Liver (tissue), 8 donors: ENCODE measurements at regions not wholly inside any gene's neighbourhood (a gene's known extent, or its start where the extent isn't known, plus 50 kb on each side); places are given as distances from the start of the nearest gene placed in this dataset.

Experiments used
- DNase-seq: peaks from one replicate; pipeline ENCODE4 v3.0.0-alpha.2; 2017; ENCODE audit warnings: low spot score
- H3K27ac ChIP-seq, 2 donors: one replicate each; pipeline ENCODE4 v1.7.0; 2013; ENCODE audit warnings: inconsistent platforms in 2 of 2, low read length in 2 of 2, control low read depth in 1 of 2, low read depth in 1 of 2, mild to moderate bottlenecking in 1 of 2
- H3K27me3 ChIP-seq, 4 donors: one replicate each; pipeline versions ENCODE4 v1.6.1 to v1.7.0; 2013; ENCODE audit warnings: low read length in 3 of 4, inconsistent platforms in 1 of 4, mild to moderate bottlenecking in 1 of 4, moderate library complexity in 1 of 4; ENCODE audit not compliant: control insufficient read depth in 4 of 4, insufficient read depth in 4 of 4
- H3K36me3 ChIP-seq, 4 donors: one replicate each; pipeline versions ENCODE4 v1.6.1 to v1.7.0; 2013; ENCODE audit warnings: low read length in 3 of 4, mild to moderate bottlenecking in 3 of 4, low read depth in 1 of 4, moderate library complexity in 1 of 4; ENCODE audit not compliant: control insufficient read depth in 4 of 4, insufficient read depth in 3 of 4
- H3K4me1 ChIP-seq, 4 donors: one replicate each; pipeline versions ENCODE4 v1.6.1 to v1.7.0; 2013; ENCODE audit warnings: low read length in 3 of 4, mild to moderate bottlenecking in 3 of 4, moderate library complexity in 1 of 4; ENCODE audit not compliant: control insufficient read depth in 4 of 4, insufficient read depth in 4 of 4
- H3K4me3 ChIP-seq, 3 donors: one replicate each; pipeline versions ENCODE4 v1.6.1 to v1.7.0; 2013; ENCODE audit warnings: low read length in 3 of 3, control low read depth in 1 of 3, low read depth in 1 of 3, mild to moderate bottlenecking in 1 of 3
- H3K9ac ChIP-seq, 2 donors: one replicate each; pipeline ENCODE4 v1.7.0; 2013; ENCODE audit warnings: low read length in 2 of 2, mild to moderate bottlenecking in 2 of 2, moderate library complexity in 2 of 2, control low read depth in 1 of 2, low read depth in 1 of 2
- H3K9me3 ChIP-seq, 4 donors: one replicate each; pipeline versions ENCODE4 v1.6.1 to v1.7.0; 2013; ENCODE audit warnings: low read length in 3 of 4; ENCODE audit not compliant: control insufficient read depth in 4 of 4
- ATF3 ChIP-seq: IDR thresholded peaks from 2 replicates; pipeline ENCODE4 v1.6.1; 2016; ENCODE audit warnings: antibody characterized with exemption
- CTCF ChIP-seq: fragments of 150-350 bp; IDR thresholded peaks from 2 replicates; pipeline ENCODE4 v1.5.1; 2017; ENCODE audit warnings: improper control_type of control experiment, low read depth, low read length; ENCODE audit not compliant: missing input control
- EGR1 ChIP-seq, 2 donors: IDR thresholded peaks; 2 replicates each; pipeline ENCODE4 v1.6.1; 2016 to 2018; ENCODE audit warnings: antibody characterized with exemption in 2 of 2, low read depth in 2 of 2
- FOXA1 ChIP-seq: IDR thresholded peaks from 2 replicates; pipeline ENCODE4 v1.6.1; 2016; ENCODE audit warnings: antibody characterized with exemption
- FOXA2 ChIP-seq: IDR thresholded peaks from 2 replicates; pipeline ENCODE4 v1.6.1; 2016; ENCODE audit warnings: antibody characterized with exemption
- GABPA ChIP-seq, 2 donors: IDR thresholded peaks in 1 of 2; conservative IDR thresholded peaks in 1 of 2; 2 replicates each; pipeline ENCODE4 v1.6.1; 2016; ENCODE audit warnings: antibody characterized with exemption in 2 of 2, mild to moderate bottlenecking in 1 of 2, moderate library complexity in 1 of 2
- HNF4A ChIP-seq, 2 donors: conservative IDR thresholded peaks; 2 replicates each; pipeline ENCODE4 v1.6.1; 2016; ENCODE audit warnings: antibody characterized with exemption in 2 of 2, mild to moderate bottlenecking in 2 of 2
- HNF4G ChIP-seq: IDR thresholded peaks from 2 replicates; pipeline ENCODE4 v1.6.1; 2016; ENCODE audit warnings: antibody characterized with exemption
- JUND ChIP-seq, 2 donors: IDR thresholded peaks; 2 replicates each; pipeline ENCODE4 v1.6.1; 2016; ENCODE audit warnings: antibody characterized with exemption in 2 of 2
- MAX ChIP-seq: IDR thresholded peaks from 2 replicates; pipeline ENCODE4 v1.6.1; 2016; ENCODE audit warnings: antibody characterized with exemption
- NR2F2 ChIP-seq: IDR thresholded peaks from 2 replicates; pipeline ENCODE4 v1.6.1; 2016; ENCODE audit warnings: antibody characterized with exemption
- RAD21 ChIP-seq, 2 donors: IDR thresholded peaks; 2 replicates each; pipeline ENCODE4 v1.6.1; 2016; ENCODE audit warnings: antibody characterized with exemption in 2 of 2, mild to moderate bottlenecking in 2 of 2
- REST ChIP-seq: IDR thresholded peaks from 2 replicates; pipeline ENCODE4 v1.6.1; 2016; ENCODE audit warnings: antibody characterized with exemption, mild to moderate bottlenecking
- RXRA ChIP-seq, 2 donors: IDR thresholded peaks; 2 replicates each; pipeline ENCODE4 v1.6.1; 2017 to 2018; ENCODE audit warnings: antibody characterized with exemption in 2 of 2, mild to moderate bottlenecking in 1 of 2
- SP1 ChIP-seq: IDR thresholded peaks from 2 replicates; pipeline ENCODE4 v1.6.1; 2018; ENCODE audit warnings: antibody characterized with exemption, mild to moderate bottlenecking
- TAF1 ChIP-seq: conservative IDR thresholded peaks from 2 replicates; pipeline ENCODE4 v1.6.1; 2016; ENCODE audit warnings: antibody characterized with exemption, mild to moderate bottlenecking
- YY1 ChIP-seq: IDR thresholded peaks from 2 replicates; pipeline ENCODE4 v1.6.1; 2016; ENCODE audit warnings: antibody characterized with exemption, mild to moderate bottlenecking
- ZBTB33 ChIP-seq: IDR thresholded peaks from 2 replicates; pipeline ENCODE4 v1.6.1; 2016; ENCODE audit warnings: antibody characterized with exemption
- WGBS: extraction: QIAGEN DNeasy Blood & Tissue Kit; methylation state at CpG from one replicate; pipeline ENCODE4 v1.1.7; 2013; 5-methylcytosine and 5-hydroxymethylcytosine counted together
- donor health status: healthy.
- donor health status: healthy.
- donor health status: healthy.
- donor health status: healthy.
- donor health status: healthy.

GRCh38 chr1:56310945-56311344, 268.4 kb downstream of the PLPP3 start:
- no peaks in the 10 kb centered on the region for H3K36me3 ChIP-seq
- no peaks in the 10 kb centered on the region for H3K27me3 ChIP-seq
- no peaks in the 10 kb centered on the region for H3K4me1 ChIP-seq
- peaks cover 0 to 2% (median under 1%) of the 10 kb centered on the region in 4 donors for H3K9me3 ChIP-seq
- no peak overlapping the region for H3K4me3 ChIP-seq
- DNase-seq, result no peak
- H3K9ac ChIP-seq, result no peak overlapping the region
- no peak overlapping the region for H3K27ac ChIP-seq
- TF ChIP-seq HNF4G, result no peak
- TF ChIP-seq FOXA1, result no peak
- no peak for TF ChIP-seq TAF1
- TF ChIP-seq EGR1 (IDR thresholded peaks at IDR 0.05; ENCODE audit: low read depth in 2 of 2), result no peak
- TF ChIP-seq CTCF, result no peak
- TF ChIP-seq HNF4A (conservative IDR thresholded peaks at IDR 0.05), result no peak
- TF ChIP-seq ZBTB33, result no peak
- no peak for TF ChIP-seq GABPA (IDR thresholded peaks at IDR 0.05 in 1 of 2, conservative IDR thresholded peaks at IDR 0.05 in 1 of 2)
- TF ChIP-seq RAD21 (IDR thresholded peaks at IDR 0.05), result no peak
- WGBS, result 94% methylated on average over 3 of the region's 3 CpGs

- no peaks in the 10 kb centered on the region for H3K36me3 ChIP-seq
- peaks cover 0 to 2% (median 0%) of the 10 kb centered on the region in 4 donors for H3K9me3 ChIP-seq
- no peaks in the 10 kb centered on the region for H3K27me3 ChIP-seq
- H3K4me3 ChIP-seq, result no peak overlapping the region
- whole genome bisulfite sequencing, result 74% methylated on average over 1 of the region's 1 CpG
- no peak for DNase-seq
- no peaks in the 10 kb centered on the region for H3K4me1 ChIP-seq
- no peak overlapping the region for H3K27ac ChIP-seq
- TF ChIP-seq NR2F2 (no peak), REST (no peak), YY1 (no peak), FOXA2 (no peak), GABPA (IDR thresholded peaks at IDR 0.05 in 1 of 2, conservative IDR thresholded peaks at IDR 0.05 in 1 of 2) (no peak), ATF3 (no peak), JUND (IDR thresholded peaks at IDR 0.05) (no peak), MAX (no peak), HNF4G (no peak), ZBTB33 (no peak), HNF4A (conservative IDR thresholded peaks at IDR 0.05) (no peak), SP1 (no peak), RXRA (IDR thresholded peaks at IDR 0.05) (no peak), EGR1 (IDR thresholded peaks at IDR 0.05; ENCODE audit: low read depth in 2 of 2) (no peak), FOXA1 (no peak), RAD21 (IDR thresholded peaks at IDR 0.05) (no peak)
- H3K9ac ChIP-seq, result no peak overlapping the region
These were observed 270.3 kb downstream of the PLPP3 start for GRCh38 chr1:56309065-56309464.
